ENCODE measurements at regions not wholly inside any gene's neighbourhood (a gene's known extent, or its start where the extent isn't known, plus 50 kb on each side); places are given as distances from the start of the nearest gene placed in this dataset.
A peak's percentile ranks its signal among the peaks of the same experiment; 100 is the strongest.

DNA sequence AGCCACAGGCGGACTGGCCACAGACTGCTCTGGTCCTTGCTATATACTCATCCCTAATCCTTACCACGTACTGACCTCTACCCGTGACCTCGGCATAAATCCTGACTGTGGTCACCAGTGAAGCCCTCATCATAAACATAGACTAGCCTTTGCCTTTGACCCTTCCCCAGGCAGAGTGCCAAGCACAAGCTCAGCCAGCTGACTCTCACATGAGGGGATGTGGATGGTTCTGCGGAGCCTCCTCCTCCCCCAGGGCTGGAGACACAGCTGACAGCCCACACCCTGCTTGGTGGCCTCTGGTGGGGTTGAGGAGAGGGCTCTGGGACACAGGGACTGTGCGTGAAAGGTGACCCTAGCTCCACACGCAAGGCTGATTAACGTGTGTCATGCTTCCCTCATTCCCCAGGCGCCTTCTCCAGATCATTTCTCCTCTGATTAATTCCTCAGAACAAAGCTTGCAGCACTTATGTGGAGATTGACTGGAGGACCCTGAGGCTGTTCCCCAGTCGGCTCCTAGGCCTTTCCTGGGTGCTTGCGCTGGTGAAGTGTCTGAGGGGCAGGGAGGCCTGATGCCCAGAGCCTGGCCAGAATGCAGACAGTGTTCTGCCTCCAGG, 241.5 kb upstream of the NLRP1 start:
- Mint-ChIP-seq H3K4me3 (no peak overlapping the region), H3K36me3 (ENCODE audit: low read depth) (no peaks in the 10 kb centered on the region), H3K4me1 (peaks cover 2% of the 10 kb centered on the region), H3K27ac (no peak overlapping the region), H3K27me3 (peaks cover 55% of the 10 kb centered on the region)
- no peaks in the 10 kb centered on the region for H3K9me3 ChIP-seq (ENCODE audit: control insufficient read depth, low read length, poor library complexity, severe bottlenecking)
- DNase-seq (no peak), ATAC-seq (no peak)

DNA sequence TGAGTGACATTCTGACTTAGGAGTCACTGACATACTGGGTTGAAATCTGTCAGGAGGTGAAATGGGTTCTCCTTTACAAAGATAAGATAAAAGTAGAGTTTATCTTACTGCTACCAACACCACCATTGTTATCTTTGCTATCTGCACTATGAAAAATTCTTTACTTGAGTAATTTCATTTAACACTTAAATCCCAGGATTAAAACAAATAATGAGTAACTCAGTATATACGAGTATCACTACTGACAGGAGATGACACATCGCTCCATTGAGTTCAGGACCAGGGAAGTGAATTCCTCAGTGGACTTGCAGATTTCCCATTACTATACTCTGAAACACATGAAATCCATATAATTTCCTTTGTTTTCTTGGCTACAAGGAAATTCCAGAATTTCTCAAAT, 242.1 kb upstream of the NLRP1 start:
- Mint-ChIP-seq H3K27me3 (peaks cover 50% of the 10 kb centered on the region), H3K4me3 (no peak overlapping the region), H3K36me3 (ENCODE audit: low read depth) (no peaks in the 10 kb centered on the region), H3K4me1 (peaks cover 2% of the 10 kb centered on the region), H3K27ac (no peak overlapping the region)
- no peaks in the 10 kb centered on the region for H3K9me3 ChIP-seq (ENCODE audit: control insufficient read depth, low read length, poor library complexity, severe bottlenecking)
- DNase-seq (no peak), ATAC-seq (no peak)

DNA sequence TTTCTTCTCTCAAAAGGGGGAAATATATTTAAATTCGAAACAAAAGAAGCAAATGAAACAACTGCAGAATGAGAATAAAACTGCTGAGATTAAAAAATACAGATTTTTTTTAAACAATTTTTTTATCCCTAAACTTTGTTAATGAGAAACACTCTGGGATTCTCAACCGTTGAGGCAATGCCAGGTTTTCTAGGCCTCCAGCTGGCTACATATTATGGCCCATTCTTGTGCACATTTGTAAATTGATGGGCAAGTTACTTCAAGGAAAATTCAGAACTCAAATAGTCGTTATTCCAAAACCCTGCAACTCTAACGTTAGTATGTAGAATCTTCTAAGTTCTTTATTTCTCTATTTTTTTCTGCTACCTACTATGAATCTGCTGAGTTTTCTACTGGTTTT, 239.3 kb upstream of the WSCD1 start:
- no peak overlapping the region for H3K4me3 Mint-ChIP-seq
- H3K27me3 Mint-ChIP-seq: peaks cover 36% of the 10 kb centered on the region
- DNase-seq: no peak

GRCh38 chr17:5832886-5833285, 237.3 kb upstream of the WSCD1 start:
- ATAC-seq: peak; percentile 66
- Mint-ChIP-seq H3K4me3 (peak overlapping the region; percentile 25), H3K36me3 (ENCODE audit: low read depth) (no peaks in the 10 kb centered on the region), H3K27ac (peak overlapping the region; percentile 66), H3K27me3 (peaks cover 28% of the 10 kb centered on the region), H3K4me1 (peaks cover 10% of the 10 kb centered on the region)
- no peak for DNase-seq
- H3K9me3 ChIP-seq (ENCODE audit: control insufficient read depth, low read length, poor library complexity, severe bottlenecking): no peaks in the 10 kb centered on the region

More for the DNA sequence above, 239.3 kb upstream of the WSCD1 start:
- Mint-ChIP-seq H3K4me1 (peaks cover 10% of the 10 kb centered on the region), H3K27ac (no peak overlapping the region), H3K36me3 (ENCODE audit: low read depth) (no peaks in the 10 kb centered on the region)
- ATAC-seq: no peak
- H3K9me3 ChIP-seq (ENCODE audit: control insufficient read depth, low read length, poor library complexity, severe bottlenecking): no peaks in the 10 kb centered on the region

DNA sequence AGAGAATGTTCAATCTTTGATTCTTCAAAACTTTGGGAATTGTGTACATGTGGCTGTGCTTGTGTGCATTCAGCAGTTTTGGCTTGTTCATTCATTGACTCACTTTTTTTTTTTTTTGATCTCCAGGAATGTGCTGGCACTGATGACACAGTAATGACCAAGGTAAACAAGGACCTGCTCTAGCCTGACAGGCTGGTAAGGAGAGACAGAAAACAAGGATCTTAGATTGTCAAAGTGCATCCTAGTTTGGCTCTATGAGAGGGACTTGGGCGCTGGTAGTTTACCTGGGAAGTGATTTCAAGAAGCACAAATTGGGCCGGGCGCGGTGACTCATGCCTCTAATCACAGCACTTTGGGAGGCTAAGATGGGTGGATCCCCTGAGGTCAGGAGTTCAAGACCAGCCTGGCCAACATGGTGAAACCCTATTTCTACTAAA, 233.1 kb upstream of the WSCD1 start:
- Mint-ChIP-seq H3K36me3 (ENCODE audit: low read depth) (no peaks in the 10 kb centered on the region), H3K4me3 (no peak overlapping the region), H3K27me3 (peaks cover 7% of the 10 kb centered on the region), H3K4me1 (peaks cover 8% of the 10 kb centered on the region), H3K27ac (no peak overlapping the region)
- ATAC-seq (no peak), DNase-seq (no peak)
- H3K9me3 ChIP-seq (ENCODE audit: control insufficient read depth, low read length, poor library complexity, severe bottlenecking): no peaks in the 10 kb centered on the region

- peaks cover 7% of the 10 kb centered on the region for H3K27me3 Mint-ChIP-seq
Measured at GRCh38 chr17:5838661-5839300, 231.4 kb upstream of the WSCD1 start.

GRCh38 chr17:5840811-5841446, 229.2 kb upstream of the WSCD1 start:
- no peak overlapping the region for H3K27ac Mint-ChIP-seq
- H3K36me3 Mint-ChIP-seq (ENCODE audit: low read depth): no peaks in the 10 kb centered on the region
- H3K27me3 Mint-ChIP-seq: peaks cover 5% of the 10 kb centered on the region
- no peak for ATAC-seq
- H3K4me3 Mint-ChIP-seq: no peak overlapping the region
- no peak for DNase-seq
- H3K4me1 Mint-ChIP-seq: no peaks in the 10 kb centered on the region
- no peaks in the 10 kb centered on the region for H3K9me3 ChIP-seq (ENCODE audit: control insufficient read depth, low read length, poor library complexity, severe bottlenecking)

More at GRCh38 chr17:5838661-5839300, 231.4 kb upstream of the WSCD1 start:
- Mint-ChIP-seq H3K4me3 (no peak overlapping the region), H3K4me1 (peaks cover 2% of the 10 kb centered on the region), H3K36me3 (ENCODE audit: low read depth) (no peaks in the 10 kb centered on the region), H3K27ac (no peak overlapping the region)
- ATAC-seq (no peak), DNase-seq (no peak)
- no peaks in the 10 kb centered on the region for H3K9me3 ChIP-seq (ENCODE audit: control insufficient read depth, low read length, poor library complexity, severe bottlenecking)

DNA sequence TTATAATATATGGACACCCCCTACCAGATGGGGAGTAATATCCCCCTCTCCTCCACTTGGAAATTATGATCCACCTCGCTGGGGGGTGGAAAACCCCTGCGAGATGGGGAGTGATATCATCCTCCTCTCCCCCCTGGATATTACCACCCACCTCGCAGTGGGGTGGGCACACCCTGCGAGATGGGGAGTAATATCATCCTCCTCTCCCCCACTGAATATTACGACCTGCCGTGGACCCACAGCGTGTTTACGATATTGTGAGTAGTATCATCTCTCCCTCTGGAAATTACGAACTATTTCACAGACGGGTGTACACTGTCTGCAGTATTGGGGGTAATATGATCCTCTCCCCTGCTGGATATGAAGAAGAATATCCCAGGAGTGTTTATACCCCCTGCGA, 228.3 kb upstream of the WSCD1 start:
- no peaks in the 10 kb centered on the region for H3K36me3 Mint-ChIP-seq (ENCODE audit: low read depth)
- H3K27me3 Mint-ChIP-seq: peaks cover 5% of the 10 kb centered on the region

GRCh38 chr17:5843366-5844026, 226.7 kb upstream of the WSCD1 start:
- Mint-ChIP-seq H3K4me3 (no peak overlapping the region), H3K27ac (no peak overlapping the region), H3K4me1 (no peaks in the 10 kb centered on the region), H3K27me3 (peaks cover 10% of the 10 kb centered on the region), H3K36me3 (ENCODE audit: low read depth) (no peaks in the 10 kb centered on the region)
- DNase-seq (no peak), ATAC-seq (no peak)
- no peaks in the 10 kb centered on the region for H3K9me3 ChIP-seq (ENCODE audit: control insufficient read depth, low read length, poor library complexity, severe bottlenecking)

More for the DNA sequence above, 228.3 kb upstream of the WSCD1 start:
- H3K27ac Mint-ChIP-seq: no peak overlapping the region
- H3K4me3 Mint-ChIP-seq: no peak overlapping the region
- no peaks in the 10 kb centered on the region for H3K9me3 ChIP-seq (ENCODE audit: control insufficient read depth, low read length, poor library complexity, severe bottlenecking)
- DNase-seq (no peak), ATAC-seq (no peak)
- no peaks in the 10 kb centered on the region for H3K4me1 Mint-ChIP-seq

DNA sequence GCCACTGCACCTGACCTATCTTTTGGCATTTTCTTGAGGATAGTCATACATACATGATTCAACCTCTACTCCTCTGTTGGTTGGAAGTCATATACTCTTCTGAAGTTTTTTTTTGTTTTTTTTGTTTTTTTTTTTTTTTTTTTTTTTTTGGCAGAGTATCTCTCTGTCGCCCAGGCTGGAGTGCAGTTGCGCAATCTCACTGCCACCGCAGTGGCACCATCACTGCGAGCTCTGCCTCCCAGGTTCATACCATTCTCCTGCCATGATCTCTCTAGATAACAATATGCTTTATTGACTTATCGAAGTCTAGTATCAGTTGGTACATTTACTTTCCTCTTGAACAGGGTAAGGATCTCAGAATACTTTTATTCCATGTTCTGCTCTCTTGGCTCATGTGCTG, 224.2 kb upstream of the WSCD1 start:
- peaks cover 10% of the 10 kb centered on the region for H3K27me3 Mint-ChIP-seq
- no peak overlapping the region for H3K27ac Mint-ChIP-seq
- H3K4me1 Mint-ChIP-seq: no peaks in the 10 kb centered on the region
- H3K4me3 Mint-ChIP-seq: no peak overlapping the region
- ATAC-seq (no peak), DNase-seq (no peak)
- H3K36me3 Mint-ChIP-seq (ENCODE audit: low read depth): no peaks in the 10 kb centered on the region
- no peaks in the 10 kb centered on the region for H3K9me3 ChIP-seq (ENCODE audit: control insufficient read depth, low read length, poor library complexity, severe bottlenecking)

DNA sequence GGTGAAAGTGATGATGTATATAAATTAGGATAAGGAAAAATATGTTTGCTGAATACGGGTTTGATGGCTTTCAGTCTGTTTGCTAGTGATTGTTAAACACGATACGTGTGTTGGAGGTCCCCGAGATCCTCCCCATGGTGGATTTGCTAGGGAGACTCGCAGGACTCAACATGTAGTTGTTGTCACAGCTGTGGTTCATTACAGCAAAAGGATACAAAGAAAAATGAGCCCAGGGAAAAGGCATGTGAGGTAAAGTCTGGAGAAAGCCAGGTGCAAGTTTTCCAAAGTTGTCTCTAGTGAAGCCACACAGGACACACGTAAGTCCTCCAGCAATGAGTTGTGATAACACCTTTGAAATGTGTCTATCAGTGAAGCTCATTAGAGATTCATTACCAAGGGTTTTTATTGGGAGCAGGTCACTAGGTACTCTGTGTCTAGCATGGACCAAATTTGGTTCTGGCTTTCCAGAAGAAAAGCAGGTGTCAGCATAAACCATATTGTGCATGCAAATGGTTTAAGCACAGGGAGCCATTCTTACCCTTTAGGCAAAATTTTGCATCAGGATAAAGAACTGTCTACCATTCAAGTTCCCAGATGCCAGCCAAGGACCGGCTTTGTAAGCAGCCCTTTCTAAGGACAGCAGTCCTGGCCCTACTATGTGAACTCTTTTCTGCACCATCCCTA, 215.2 kb upstream of the WSCD1 start:
- Mint-ChIP-seq H3K27me3 (peaks cover 8% of the 10 kb centered on the region), H3K36me3 (ENCODE audit: low read depth) (no peaks in the 10 kb centered on the region), H3K4me1 (no peaks in the 10 kb centered on the region), H3K27ac (no peak overlapping the region), H3K4me3 (no peak overlapping the region)
- H3K9me3 ChIP-seq (ENCODE audit: control insufficient read depth, low read length, poor library complexity, severe bottlenecking): no peaks in the 10 kb centered on the region
- DNase-seq (no peak), ATAC-seq (no peak)

DNA sequence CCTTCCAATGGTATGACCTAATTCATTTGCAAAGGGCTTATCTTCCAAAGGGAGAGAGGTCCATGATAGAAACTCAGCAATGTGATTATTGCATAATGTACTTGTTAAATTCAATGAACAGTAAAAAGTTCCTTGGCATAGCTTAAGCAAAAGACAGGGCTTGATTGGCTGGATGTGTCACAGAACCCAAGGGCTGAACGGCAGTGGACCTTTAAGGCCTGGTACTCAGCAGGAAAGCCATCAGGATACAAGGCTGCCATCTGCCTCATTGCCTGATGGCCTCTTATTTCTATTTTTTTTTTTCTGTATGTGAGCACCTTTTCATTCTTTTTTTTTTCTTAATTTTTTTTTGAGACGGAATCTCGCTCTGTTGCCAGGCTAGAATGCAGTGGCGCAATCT, 208.9 kb upstream of the WSCD1 start:
- Mint-ChIP-seq H3K4me3 (no peak overlapping the region), H3K36me3 (ENCODE audit: low read depth) (no peaks in the 10 kb centered on the region), H3K27me3 (peaks cover 34% of the 10 kb centered on the region), H3K27ac (no peak overlapping the region), H3K4me1 (no peaks in the 10 kb centered on the region)
- no peaks in the 10 kb centered on the region for H3K9me3 ChIP-seq (ENCODE audit: control insufficient read depth, low read length, poor library complexity, severe bottlenecking)
- DNase-seq: no peak
- ATAC-seq: no peak

GRCh38 chr17:5861854-5862253, 208.3 kb upstream of the WSCD1 start:
- H3K4me3 Mint-ChIP-seq: no peak overlapping the region
- no peak for ATAC-seq
- peaks cover 40% of the 10 kb centered on the region for H3K27me3 Mint-ChIP-seq
- H3K9me3 ChIP-seq (ENCODE audit: control insufficient read depth, low read length, poor library complexity, severe bottlenecking): no peaks in the 10 kb centered on the region
- H3K4me1 Mint-ChIP-seq: no peaks in the 10 kb centered on the region
- H3K27ac Mint-ChIP-seq: no peak overlapping the region
- no peak for DNase-seq
- H3K36me3 Mint-ChIP-seq (ENCODE audit: low read depth): no peaks in the 10 kb centered on the region
